ENCODE measurements at regions not wholly inside any gene's neighbourhood (a gene's known extent, or its start where the extent isn't known, plus 50 kb on each side); places are given as distances from the start of the nearest gene placed in this dataset.

GRCh38 chr12:43210485-43211192 is 341.4 kb downstream of the ADAMTS20 start:
- TF ChIP-seq, protein P1, sequence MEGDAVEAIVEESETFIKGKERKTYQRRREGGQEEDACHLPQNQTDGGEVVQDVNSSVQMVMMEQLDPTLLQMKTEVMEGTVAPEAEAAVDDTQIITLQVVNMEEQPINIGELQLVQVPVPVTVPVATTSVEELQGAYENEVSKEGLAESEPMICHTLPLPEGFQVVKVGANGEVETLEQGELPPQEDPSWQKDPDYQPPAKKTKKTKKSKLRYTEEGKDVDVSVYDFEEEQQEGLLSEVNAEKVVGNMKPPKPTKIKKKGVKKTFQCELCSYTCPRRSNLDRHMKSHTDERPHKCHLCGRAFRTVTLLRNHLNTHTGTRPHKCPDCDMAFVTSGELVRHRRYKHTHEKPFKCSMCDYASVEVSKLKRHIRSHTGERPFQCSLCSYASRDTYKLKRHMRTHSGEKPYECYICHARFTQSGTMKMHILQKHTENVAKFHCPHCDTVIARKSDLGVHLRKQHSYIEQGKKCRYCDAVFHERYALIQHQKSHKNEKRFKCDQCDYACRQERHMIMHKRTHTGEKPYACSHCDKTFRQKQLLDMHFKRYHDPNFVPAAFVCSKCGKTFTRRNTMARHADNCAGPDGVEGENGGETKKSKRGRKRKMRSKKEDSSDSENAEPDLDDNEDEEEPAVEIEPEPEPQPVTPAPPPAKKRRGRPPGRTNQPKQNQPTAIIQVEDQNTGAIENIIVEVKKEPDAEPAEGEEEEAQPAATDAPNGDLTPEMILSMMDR (IDR thresholded peaks at IDR 0.05; ENCODE audit: insufficient read depth, low read depth, low read length) = no peak
- TF ChIP-seq EZH2 (IDR thresholded peaks at IDR 0.05; ENCODE audit: insufficient read depth, low read length) = no peak
